HCT116 (cell line): ENCODE measurements at regions not wholly inside any gene's neighbourhood (a gene's known extent, or its start where the extent isn't known, plus 50 kb on each side); places are given as distances from the start of the nearest gene placed in this dataset.

Source experiments
- ATAC-seq: fragments of 200-7000 bp; cut with Tn5 transposase; 2 replicates; pipeline ENCODE4 v1.9.1; 2020; ENCODE audit warnings: mild to moderate bottlenecking, moderate library complexity
- BruUV-seq: library from RNA; stranded (reverse); fragments of 400-500 nt; replicated peaks from 2 replicates; lab custom pipeline; 2021; lab: Mats Ljungman, UMichigan
- CTCF ChIA-PET: fragments of 300-600 bp; sonication (Branson Sonifier 250); formaldehyde crosslinking; loops from one replicate; lab custom pipeline; 2021; ENCODE audit warnings: antibody characterized with exemption; lab: Charles Lee
- POLR2A ChIA-PET: fragments of 300-600, 350-600 bp; sonication (Branson Sonifier 250); formaldehyde crosslinking; loops from one replicate; lab custom pipeline; 2021; ENCODE audit warnings: antibody characterized with exemption; lab: Charles Lee
- RAD21 ChIA-PET, 2 experiments: fragments of 300-600 bp; sonication (Branson Sonifier 250); formaldehyde crosslinking; loops; one replicate each; lab custom pipeline; 2023; ENCODE audit warnings: low total read pairs in 2 of 2; ENCODE audit not compliant: uncharacterized antibody in 2 of 2, unreplicated experiment in 2 of 2, low non-redundant PET in 1 of 2; lab: Charles Lee
- DNase-seq: peaks from one replicate; pipeline ENCODE4 v3.0.0-alpha.2; 2010; ENCODE audit warnings: low read depth, low spot score
- H2AFZ ChIP-seq: fragments of 200-600 bp; shearing (Covaris generic), sonication (generic); 2 replicates; pipeline ENCODE4 v1.6.1; 2017; ENCODE audit warnings: low read depth, mixed run types, mixed read lengths, antibody characterized with exemption, low read length; ENCODE audit not compliant: poor library complexity, severe bottlenecking
- H3K27ac ChIP-seq: 2 replicates; pipeline ENCODE4 v1.5.1; 2012; ENCODE audit warnings: low read depth, low read length
- H3K27me3 ChIP-seq: fragments of 200-600 bp; sonication (generic); 2 replicates; pipeline ENCODE4 v1.6.1; 2016; ENCODE audit warnings: mixed run types, low read length, mixed read lengths; ENCODE audit not compliant: insufficient read depth
- H3K36me3 ChIP-seq, 2 experiments: fragments of 200-500 bp in 1 of 2; fragments of 200-600 bp in 1 of 2; sonication (Bioruptor generic) in 1 of 2; sonication (generic) in 1 of 2; 2 replicates each; pipeline versions ENCODE4 v1.5.1 to v1.6.1; 2014 to 2016; ENCODE audit warnings: low read length in 2 of 2, inconsistent platforms in 1 of 2, mixed read lengths in 1 of 2, mixed run types in 1 of 2; ENCODE audit not compliant: insufficient read depth in 2 of 2, control insufficient read depth in 1 of 2
- H3K4me1 ChIP-seq, 2 experiments: fragments of 200-600 bp in 1 of 2; sonication (generic) in 1 of 2; 2 replicates each; pipeline versions ENCODE4 v1.5.1 to v1.6.1; 2012 to 2017; ENCODE audit warnings: low read length in 2 of 2, inconsistent platforms in 1 of 2, mild to moderate bottlenecking in 1 of 2, mixed read lengths in 1 of 2, mixed run types in 1 of 2, moderate library complexity in 1 of 2; ENCODE audit not compliant: insufficient read depth in 2 of 2, control insufficient read depth in 1 of 2
- H3K4me2 ChIP-seq: fragments of 200-600 bp; sonication (generic); 2 replicates; pipeline ENCODE4 v1.6.1; 2017; ENCODE audit warnings: mixed run types, low read length, mixed read lengths
- H3K4me3 ChIP-seq, 2 experiments: fragments of 200-600 bp in 1 of 2; sonication (generic) in 1 of 2; replicated peaks in 1 of 2; 2 replicates each; pipeline ENCODE4 v1.5.1; 2011 to 2016; ENCODE audit warnings: low read length in 2 of 2, control low read depth in 1 of 2, low read depth in 1 of 2, mild to moderate bottlenecking in 1 of 2, mixed read lengths in 1 of 2, mixed run types in 1 of 2
- H3K79me2 ChIP-seq: fragments of 200-600 bp; sonication (generic); 2 replicates; pipeline ENCODE4 v1.6.1; 2017; ENCODE audit warnings: mild to moderate bottlenecking, mixed run types, low read length, moderate library complexity, mixed read lengths; ENCODE audit not compliant: insufficient read depth
- H3K9ac ChIP-seq: fragments of 200-600 bp; sonication (generic); 2 replicates; pipeline ENCODE4 v1.6.1; 2016; ENCODE audit warnings: low read length, mixed read lengths
- H3K9me2 ChIP-seq: fragments of 200-600 bp; sonication (generic), shearing (Covaris generic); 2 replicates; pipeline ENCODE4 v1.6.1; 2017; ENCODE audit warnings: mixed run types, mild to moderate bottlenecking, moderate library complexity; ENCODE audit not compliant: insufficient read depth
- H3K9me3 ChIP-seq, 2 experiments: fragments of 200-500 bp in 1 of 2; fragments of 200-600 bp in 1 of 2; sonication (Bioruptor generic) in 1 of 2; sonication (generic) in 1 of 2; 2 replicates each; pipeline ENCODE4 v1.6.1; 2014 to 2017; ENCODE audit warnings: low read length in 2 of 2, mixed read lengths in 2 of 2, inconsistent platforms in 1 of 2, low read depth in 1 of 2, mild to moderate bottlenecking in 1 of 2, mixed run types in 1 of 2, moderate library complexity in 1 of 2; ENCODE audit not compliant: control insufficient read depth in 1 of 2, insufficient read depth in 1 of 2
- H4K20me1 ChIP-seq: fragments of 200-600 bp; sonication (generic), shearing (Covaris generic); 2 replicates; pipeline ENCODE4 v1.6.1; 2017; ENCODE audit warnings: mixed run types, mild to moderate bottlenecking, moderate library complexity; ENCODE audit not compliant: insufficient read depth
- EGR1 ChIP-seq: IDR thresholded peaks from 2 replicates; pipeline ENCODE4 v1.6.1; 2012; ENCODE audit warnings: low read depth
- ELF1 ChIP-seq: IDR thresholded peaks from 2 replicates; pipeline ENCODE4 v1.6.1; 2012; ENCODE audit warnings: low read depth, borderline replicate concordance
- EZH2 ChIP-seq: fragments of 200-600 bp; sonication (generic); IDR thresholded peaks from 2 replicates; pipeline ENCODE4 v1.6.1; 2017; ENCODE audit warnings: antibody characterized with exemption, mixed run types
- EZH2phosphoT487 ChIP-seq: fragments of 200-600 bp; IDR thresholded peaks from 2 replicates; pipeline ENCODE4 v1.6.1; 2018; ENCODE audit warnings: antibody characterized with exemption, borderline replicate concordance
- FOSL1 ChIP-seq: IDR thresholded peaks from 2 replicates; pipeline ENCODE4 v1.6.1; 2012; ENCODE audit warnings: low read depth
- JUND ChIP-seq: IDR thresholded peaks from 2 replicates; pipeline ENCODE4 v1.6.1; 2012
- POLR2A ChIP-seq: IDR thresholded peaks from 2 replicates; pipeline ENCODE4 v1.7.0; 2011; ENCODE audit warnings: borderline replicate concordance; ENCODE audit not compliant: insufficient read depth, insufficient read length; ENCODE audit errors: extremely low read depth
- POLR2AphosphoS5 ChIP-seq: IDR thresholded peaks from 2 replicates; pipeline ENCODE4 v1.6.1; 2011; ENCODE audit warnings: mild to moderate bottlenecking, low read depth, low read length, moderate library complexity
- SP1 ChIP-seq: IDR thresholded peaks from 2 replicates; pipeline ENCODE4 v1.6.1; 2012; ENCODE audit warnings: low read depth
- intact Hi-C: fragments of 100-400 bp; cut with micrococcal nuclease; formaldehyde crosslinking; loops from 2 replicates; pipeline ENCODE4 v1.10.0; 2022
- TF ChIP-seq, protein P1 (sequence below): IDR thresholded peaks from 2 replicates; pipeline ENCODE4 v1.6.1; 2011; ENCODE audit warnings: mild to moderate bottlenecking, low read length, moderate library complexity; ENCODE audit not compliant: insufficient replicate concordance; ENCODE audit errors: extremely low read depth

DNA sequence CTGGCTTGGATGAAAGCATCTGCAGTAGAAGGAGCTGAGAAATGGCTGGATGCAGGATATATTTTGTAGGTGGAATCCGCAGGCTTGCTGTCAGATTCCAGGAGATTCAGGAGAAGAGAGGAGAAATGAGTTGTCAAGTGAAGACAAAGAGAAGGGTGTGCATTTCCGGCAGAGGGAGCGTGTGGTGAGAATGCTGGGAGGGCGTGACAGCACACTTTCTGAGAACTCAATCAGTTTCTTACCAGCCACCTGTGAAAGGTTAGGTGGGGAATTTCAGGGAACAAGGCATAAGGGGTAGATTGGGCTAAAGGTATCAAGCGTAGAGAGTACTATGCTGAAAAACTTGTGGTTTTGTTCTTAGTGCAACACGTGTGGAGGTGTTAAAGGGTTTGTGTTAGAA lies 199.3 kb upstream of the ANKH start:
- BruUV-seq, result no TSS peak
- Histone ChIP-seq H3K79me2 (no peaks in the 10 kb centered on the region), H3K9me2 (no peaks in the 10 kb centered on the region), H4K20me1 (no peaks in the 10 kb centered on the region), H3K27me3 (no peaks in the 10 kb centered on the region), H3K9me3 (no peaks in the 10 kb centered on the region), H3K4me1 (no peaks in the 10 kb centered on the region), H3K36me3 (no peaks in the 10 kb centered on the region), H3K4me2 (no peak overlapping the region), H3K27ac (no peak overlapping the region), H3K9ac (no peak overlapping the region), H2AFZ (no peak overlapping the region), H3K4me3 (no peak overlapping the region)
- intact Hi-C loops, result no loop called here
- ChIA-PET CTCF (no interaction called here), RAD21 (no interaction called here), POLR2A (no interaction called here)
- ATAC-seq (no peak), DNase-seq (no peak)
- TF ChIP-seq SP1 (no peak), EZH2 (no peak), POLR2AphosphoS5 (no peak), POLR2A (no peak)
- TF ChIP-seq, protein P1, sequence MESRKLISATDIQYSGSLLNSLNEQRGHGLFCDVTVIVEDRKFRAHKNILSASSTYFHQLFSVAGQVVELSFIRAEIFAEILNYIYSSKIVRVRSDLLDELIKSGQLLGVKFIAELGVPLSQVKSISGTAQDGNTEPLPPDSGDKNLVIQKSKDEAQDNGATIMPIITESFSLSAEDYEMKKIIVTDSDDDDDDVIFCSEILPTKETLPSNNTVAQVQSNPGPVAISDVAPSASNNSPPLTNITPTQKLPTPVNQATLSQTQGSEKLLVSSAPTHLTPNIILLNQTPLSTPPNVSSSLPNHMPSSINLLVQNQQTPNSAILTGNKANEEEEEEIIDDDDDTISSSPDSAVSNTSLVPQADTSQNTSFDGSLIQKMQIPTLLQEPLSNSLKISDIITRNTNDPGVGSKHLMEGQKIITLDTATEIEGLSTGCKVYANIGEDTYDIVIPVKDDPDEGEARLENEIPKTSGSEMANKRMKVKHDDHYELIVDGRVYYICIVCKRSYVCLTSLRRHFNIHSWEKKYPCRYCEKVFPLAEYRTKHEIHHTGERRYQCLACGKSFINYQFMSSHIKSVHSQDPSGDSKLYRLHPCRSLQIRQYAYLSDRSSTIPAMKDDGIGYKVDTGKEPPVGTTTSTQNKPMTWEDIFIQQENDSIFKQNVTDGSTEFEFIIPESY, result no peak

DNA sequence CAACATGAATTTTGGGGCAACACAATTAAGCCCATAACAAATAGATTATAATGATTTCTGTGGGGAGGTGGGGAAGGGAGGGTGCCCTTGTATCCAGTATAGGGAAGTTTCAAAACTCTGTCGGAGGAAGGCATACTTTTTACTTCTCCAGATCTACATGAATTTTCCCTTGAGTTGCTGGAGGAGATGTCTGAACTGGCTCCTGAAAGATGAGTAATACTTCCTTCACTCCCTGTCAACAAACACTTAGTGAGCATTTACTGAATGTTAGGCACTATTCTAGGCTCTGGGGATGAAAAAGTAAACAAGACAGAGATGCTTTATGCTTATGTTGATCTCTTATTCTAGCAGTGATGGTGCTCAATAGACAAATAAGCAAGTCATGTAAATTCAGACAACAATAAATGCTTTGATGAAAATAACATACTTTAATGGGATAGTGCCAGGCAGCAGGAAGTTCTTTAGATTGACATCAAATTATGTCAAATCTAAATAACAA lies 197.9 kb upstream of the ANKH start:
- RAD21 ChIA-PET, result no interaction called here
- Histone ChIP-seq H3K27ac (no peak overlapping the region), H3K36me3 (no peaks in the 10 kb centered on the region), H3K4me1 (no peaks in the 10 kb centered on the region), H3K9me2 (no peaks in the 10 kb centered on the region), H3K9me3 (no peaks in the 10 kb centered on the region), H4K20me1 (no peaks in the 10 kb centered on the region), H3K79me2 (no peaks in the 10 kb centered on the region), H3K9ac (no peak overlapping the region), H2AFZ (no peak overlapping the region), H3K27me3 (no peaks in the 10 kb centered on the region)
- no TSS peak for BruUV-seq
- intact Hi-C loops, result no loop called here
- no peak for ATAC-seq
- no peak for DNase-seq
- CTCF ChIA-PET, result no interaction called here
- POLR2A ChIA-PET, result no interaction called here
- TF ChIP-seq EZH2phosphoT487, result no peak
- no peak for TF ChIP-seq ELF1
- no peak for TF ChIP-seq EGR1
- no peak for TF ChIP-seq FOSL1
- TF ChIP-seq POLR2A, result no peak
- no peak for TF ChIP-seq JUND
- TF ChIP-seq, protein P1, result no peak
- TF ChIP-seq, all 23 proteins: peak for 0
- no peak overlapping the region for H3K4me3 ChIP-seq
- H3K4me2 ChIP-seq, result no peak overlapping the region
